KMS-11 (cell line): ENCODE measurements at regions not wholly inside any gene's neighbourhood (a gene's known extent, or its start where the extent isn't known, plus 50 kb on each side); places are given as distances from the start of the nearest gene placed in this dataset.

Experiments
- H2AFZ ChIP-seq: fragments of 200-600 bp; sonication (generic); 2 replicates; pipeline ENCODE4 v1.6.1; 2016; ENCODE audit warnings: antibody characterized with exemption, mixed run types, low read depth
- H3K27ac ChIP-seq: fragments of 200-600 bp; sonication (generic); 2 replicates; pipeline ENCODE4 v1.6.1; 2016; ENCODE audit warnings: mild to moderate bottlenecking, mixed run types
- H3K27me3 ChIP-seq: fragments of 200-600 bp; sonication (generic); 2 replicates; pipeline ENCODE4 v1.6.1; 2017; ENCODE audit warnings: mild to moderate bottlenecking, low read depth, mixed run types, moderate library complexity; ENCODE audit not compliant: insufficient read depth
- H3K36me3 ChIP-seq: fragments of 200-600 bp; sonication (generic); 2 replicates; pipeline ENCODE4 v1.6.1; 2017; ENCODE audit warnings: mild to moderate bottlenecking, mixed run types; ENCODE audit not compliant: insufficient read depth
- H3K4me1 ChIP-seq: fragments of 200-600 bp; sonication (generic); 2 replicates; pipeline ENCODE4 v1.6.1; 2016; ENCODE audit warnings: mild to moderate bottlenecking, low read depth, mixed run types; ENCODE audit not compliant: poor library complexity, severe bottlenecking
- H3K4me2 ChIP-seq: fragments of 200-600 bp; sonication (generic); 2 replicates; pipeline ENCODE4 v1.7.0; 2016; ENCODE audit warnings: mild to moderate bottlenecking, mixed run types
- H3K4me3 ChIP-seq: fragments of 200-600 bp; sonication (generic); IDR thresholded peaks from 2 replicates; pipeline ENCODE4 v1.6.1; 2017; ENCODE audit warnings: low read depth, low read length, mixed read lengths; ENCODE audit not compliant: insufficient read depth
- H3K79me2 ChIP-seq: fragments of 200-600 bp; sonication (generic); 2 replicates; pipeline ENCODE4 v1.6.1; 2016; ENCODE audit warnings: low read depth, mixed run types; ENCODE audit not compliant: insufficient read depth
- H3K9ac ChIP-seq: fragments of 200-600 bp; sonication (generic); 2 replicates; pipeline ENCODE4 v1.6.1; 2016; ENCODE audit warnings: mild to moderate bottlenecking, mixed run types
- H4K20me1 ChIP-seq: fragments of 200-600 bp; sonication (generic); 2 replicates; pipeline ENCODE4 v1.6.1; 2016; ENCODE audit warnings: mild to moderate bottlenecking, mixed run types; ENCODE audit not compliant: insufficient read depth
- CTCF ChIP-seq: fragments of 200-600 bp; sonication (generic); conservative IDR thresholded peaks from 2 replicates; pipeline ENCODE4 v1.6.1; 2017; ENCODE audit warnings: low read depth, mild to moderate bottlenecking, antibody characterized with exemption, low read length, moderate library complexity, mixed read lengths

- no peaks in the 10 kb centered on the region for H3K27me3 ChIP-seq
- TF ChIP-seq CTCF, result no peak
- H3K27ac ChIP-seq, result no peak overlapping the region
- H3K9ac ChIP-seq, result no peak overlapping the region
- no peaks in the 10 kb centered on the region for H3K4me1 ChIP-seq
- H2AFZ ChIP-seq, result no peak overlapping the region
- H3K4me3 ChIP-seq, result no peak overlapping the region
- no peaks in the 10 kb centered on the region for H3K36me3 ChIP-seq
- no peaks in the 10 kb centered on the region for H4K20me1 ChIP-seq
- H3K79me2 ChIP-seq, result no peaks in the 10 kb centered on the region
- no peak overlapping the region for H3K4me2 ChIP-seq
Observed at GRCh38 chr20:52365688-52366087, 174.1 kb upstream of the ZFP64 start.

DNA sequence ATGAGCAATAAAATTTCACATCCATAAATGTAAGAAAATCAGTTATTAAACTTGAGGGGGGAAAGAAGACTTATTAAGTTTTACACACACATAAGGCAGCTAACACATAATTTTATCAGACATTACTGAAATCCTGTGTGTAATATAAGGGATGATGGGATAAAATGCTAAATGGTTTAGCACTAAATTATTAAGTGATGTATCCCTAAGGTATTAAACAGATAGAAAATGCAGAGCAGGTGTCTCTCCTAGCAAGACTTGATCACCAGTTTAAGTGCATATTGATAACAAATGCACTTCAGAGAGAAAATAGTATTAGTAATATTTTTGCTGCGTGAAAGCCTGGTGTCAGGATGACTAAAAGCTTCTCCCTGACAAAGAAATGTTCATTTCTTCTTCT lies 172.8 kb upstream of the ZFP64 start:
- Histone ChIP-seq H3K4me3 (no peak overlapping the region), H3K27me3 (no peaks in the 10 kb centered on the region), H3K79me2 (no peaks in the 10 kb centered on the region), H2AFZ (no peak overlapping the region), H3K4me2 (no peak overlapping the region), H3K27ac (no peak overlapping the region), H4K20me1 (no peaks in the 10 kb centered on the region), H3K4me1 (no peaks in the 10 kb centered on the region), H3K36me3 (no peaks in the 10 kb centered on the region), H3K9ac (no peak overlapping the region)
- TF ChIP-seq CTCF, result no peak

DNA sequence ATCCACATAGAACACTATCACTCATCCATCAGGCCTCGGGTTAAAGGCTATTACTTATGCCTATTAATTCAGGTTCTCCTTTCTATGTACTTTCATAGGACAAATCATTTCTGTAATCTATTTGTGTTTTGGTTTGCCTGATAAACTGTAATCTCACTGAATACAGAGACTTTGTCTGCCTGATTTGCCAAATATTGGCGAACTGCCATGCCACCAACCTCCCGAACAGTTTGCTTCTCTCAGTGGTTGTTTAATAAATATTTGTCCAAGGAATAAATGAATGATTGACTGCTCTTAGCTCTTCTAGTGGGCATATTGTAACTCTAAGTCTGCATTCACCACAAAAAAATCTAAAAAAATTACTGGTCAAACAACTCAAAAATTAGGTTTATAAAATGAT lies 170.1 kb upstream of the ZFP64 start:
- Histone ChIP-seq H3K36me3 (no peaks in the 10 kb centered on the region), H3K27me3 (no peaks in the 10 kb centered on the region), H4K20me1 (no peaks in the 10 kb centered on the region), H3K79me2 (no peaks in the 10 kb centered on the region), H3K4me1 (no peaks in the 10 kb centered on the region), H2AFZ (no peak overlapping the region), H3K4me3 (no peak overlapping the region), H3K9ac (no peak overlapping the region), H3K27ac (no peak overlapping the region), H3K4me2 (no peak overlapping the region)
- TF ChIP-seq CTCF, result no peak

GRCh38 chr20:52349806-52350205 lies 158.2 kb upstream of the ZFP64 start:
- no peaks in the 10 kb centered on the region for H4K20me1 ChIP-seq
- H3K4me2 ChIP-seq, result no peak overlapping the region
- H3K9ac ChIP-seq, result no peak overlapping the region
- no peaks in the 10 kb centered on the region for H3K36me3 ChIP-seq
- no peak overlapping the region for H2AFZ ChIP-seq
- no peak overlapping the region for H3K27ac ChIP-seq
- no peaks in the 10 kb centered on the region for H3K4me1 ChIP-seq
- no peak overlapping the region for H3K4me3 ChIP-seq
- no peak for TF ChIP-seq CTCF
- no peaks in the 10 kb centered on the region for H3K27me3 ChIP-seq
- no peaks in the 10 kb centered on the region for H3K79me2 ChIP-seq

DNA sequence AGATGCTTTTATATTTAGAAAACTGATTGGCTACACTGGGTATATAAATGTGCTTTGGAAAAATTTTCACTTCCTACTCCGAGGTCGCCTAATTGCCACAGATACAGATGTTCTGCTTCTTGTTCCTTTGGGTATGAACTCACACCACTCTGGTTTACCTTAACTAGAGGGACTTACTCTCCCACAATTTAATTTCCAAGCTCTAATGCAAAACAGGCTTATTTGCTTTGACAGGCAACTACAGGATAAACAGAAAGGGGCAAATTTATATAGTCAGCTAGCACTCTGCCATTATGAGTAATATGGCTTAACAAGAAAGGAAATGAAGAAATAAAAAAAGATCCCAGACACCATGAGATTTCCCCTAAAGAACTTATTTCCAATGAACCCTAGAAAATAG lies 156.9 kb upstream of the ZFP64 start:
- no peak overlapping the region for H3K27ac ChIP-seq
- H3K79me2 ChIP-seq, result no peaks in the 10 kb centered on the region
- H3K4me2 ChIP-seq, result no peak overlapping the region
- H3K4me1 ChIP-seq, result no peaks in the 10 kb centered on the region
- H4K20me1 ChIP-seq, result no peaks in the 10 kb centered on the region
- no peaks in the 10 kb centered on the region for H3K27me3 ChIP-seq
- H2AFZ ChIP-seq, result no peak overlapping the region
- H3K9ac ChIP-seq, result no peak overlapping the region
- no peak overlapping the region for H3K4me3 ChIP-seq
- no peaks in the 10 kb centered on the region for H3K36me3 ChIP-seq
- no peak for TF ChIP-seq CTCF
